Ishikawa (cell line): ENCODE measurements at regions not wholly inside any gene's neighbourhood (a gene's known extent, or its start where the extent isn't known, plus 50 kb on each side); places are given as distances from the start of the nearest gene placed in this dataset.
A peak's percentile ranks its signal among the peaks of the same experiment; 100 is the strongest.

Experiments
- CEBPB ChIP-seq: IDR thresholded peaks from 2 replicates; pipeline ENCODE4 v1.6.1; 2012
- CREB1 ChIP-seq: IDR thresholded peaks from 2 replicates; pipeline ENCODE4 v1.6.1; 2012; ENCODE audit warnings: low read depth
- EGR1 ChIP-seq: IDR thresholded peaks from 2 replicates; pipeline ENCODE4 v1.6.1; 2012
- EP300 ChIP-seq: IDR thresholded peaks from 2 replicates; pipeline ENCODE4 v1.6.1; 2012; ENCODE audit warnings: borderline replicate concordance
- FOXM1 ChIP-seq: IDR thresholded peaks from 2 replicates; pipeline ENCODE4 v1.6.1; 2012; ENCODE audit warnings: low read depth, borderline replicate concordance
- MAX ChIP-seq: IDR thresholded peaks from 2 replicates; pipeline ENCODE4 v1.6.1; 2012
- NFIC ChIP-seq: IDR thresholded peaks from 2 replicates; pipeline ENCODE4 v1.6.1; 2012
- RAD21 ChIP-seq: IDR thresholded peaks from 2 replicates; pipeline ENCODE4 v1.6.1; 2012; ENCODE audit warnings: low read depth
- REST ChIP-seq: IDR thresholded peaks from 2 replicates; pipeline ENCODE4 v1.6.1; 2012; ENCODE audit warnings: low read depth, mild to moderate bottlenecking
- TAF1 ChIP-seq: IDR thresholded peaks from 2 replicates; pipeline ENCODE4 v1.6.1; 2012; ENCODE audit warnings: low read depth, mild to moderate bottlenecking
- TCF12 ChIP-seq: IDR thresholded peaks from 2 replicates; pipeline ENCODE4 v1.6.1; 2012; ENCODE audit warnings: low read depth
- TEAD4 ChIP-seq: IDR thresholded peaks from 2 replicates; pipeline ENCODE4 v1.6.1; 2012
- USF1 ChIP-seq: IDR thresholded peaks from 2 replicates; pipeline ENCODE4 v1.6.1; 2012
- YY1 ChIP-seq: IDR thresholded peaks from 2 replicates; pipeline ENCODE4 v1.6.1; 2012; ENCODE audit warnings: low read depth
- ZBTB7A ChIP-seq: IDR thresholded peaks from 2 replicates; pipeline ENCODE4 v1.6.1; 2012; ENCODE audit warnings: low read depth

DNA sequence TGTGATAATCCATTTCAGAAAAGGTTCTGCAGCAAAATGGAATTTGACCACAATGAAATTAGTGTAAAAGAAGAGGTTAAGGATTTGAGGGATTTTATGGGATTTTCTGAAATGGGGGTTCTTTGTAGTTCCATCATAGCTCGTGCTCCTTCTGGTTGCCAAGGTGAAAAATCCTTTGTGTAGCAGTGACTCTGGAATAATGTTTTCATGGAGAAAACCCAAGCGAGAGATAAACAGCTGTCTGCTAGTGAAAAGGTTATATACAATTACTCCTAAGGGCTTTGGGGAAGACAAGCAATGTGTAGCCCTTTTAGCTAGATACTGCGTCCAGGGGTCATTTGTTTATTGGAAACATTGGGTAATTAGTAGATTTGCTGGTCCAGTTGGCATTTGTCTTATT lies 453.2 kb upstream of the DEPDC1 start:
- TF ChIP-seq USF1, result no peak
- no peak for TF ChIP-seq ZBTB7A
- no peak for TF ChIP-seq CREB1
- TF ChIP-seq RAD21, result no peak
- TF ChIP-seq YY1, result no peak
- no peak for TF ChIP-seq EP300
- TF ChIP-seq REST, result no peak
- TF ChIP-seq TEAD4, result no peak
- TF ChIP-seq FOXM1, result no peak
- no peak for TF ChIP-seq CEBPB
- no peak for TF ChIP-seq MAX
- TF ChIP-seq EGR1, result no peak
- no peak for TF ChIP-seq NFIC
- no peak for TF ChIP-seq TCF12
- no peak for TF ChIP-seq TAF1

DNA sequence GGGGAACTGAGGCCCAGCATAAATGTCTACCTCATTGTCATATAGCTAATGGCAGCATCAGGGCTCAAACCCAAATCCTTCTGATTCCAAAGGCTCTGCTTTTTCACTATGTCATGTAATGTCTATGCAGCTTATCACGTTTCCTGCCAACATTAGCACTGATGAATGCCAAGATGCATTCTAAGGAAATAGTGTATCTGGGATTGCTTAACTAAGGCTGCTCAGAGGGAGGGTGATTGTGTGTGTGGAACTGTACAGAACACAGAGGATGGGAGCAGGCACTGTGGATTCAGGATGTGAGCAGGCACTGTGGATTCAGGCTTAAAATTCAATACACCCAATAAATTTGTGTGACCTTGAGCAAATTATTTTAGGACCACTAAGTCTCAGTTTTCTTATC lies 456.4 kb upstream of the DEPDC1 start:
- no peak for TF ChIP-seq YY1
- no peak for TF ChIP-seq EGR1

GRCh38 chr1:68954841-68955240 lies 458.0 kb upstream of the DEPDC1 start:
- no peak for TF ChIP-seq YY1
- TF ChIP-seq MAX, result no peak
- TF ChIP-seq FOXM1, result no peak
- TF ChIP-seq EP300, result no peak
- TF ChIP-seq CEBPB, result no peak
- peak; percentile 59 for TF ChIP-seq USF1
- no peak for TF ChIP-seq RAD21
- TF ChIP-seq TEAD4, result no peak

DNA sequence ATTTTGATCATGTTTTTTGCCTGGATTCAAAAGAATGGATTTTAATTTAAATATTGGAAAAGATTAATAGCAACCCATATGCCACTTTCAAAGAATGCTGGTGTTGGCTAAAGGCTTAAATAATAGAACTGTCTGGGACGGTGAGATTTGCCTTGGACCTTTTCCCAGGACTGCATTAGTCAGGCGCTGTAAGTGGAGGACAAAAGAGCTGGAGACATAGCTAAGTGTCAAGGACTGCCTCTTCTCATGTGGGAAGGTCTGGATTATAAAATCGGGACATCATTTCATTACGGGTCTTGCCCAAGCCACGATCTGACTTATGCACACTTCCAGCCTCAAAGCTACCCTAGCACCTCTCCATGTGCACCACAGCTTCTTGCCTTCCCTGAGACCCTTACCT lies 458.5 kb upstream of the DEPDC1 start:
- no peak for TF ChIP-seq TEAD4
- TF ChIP-seq MAX, result no peak
- no peak for TF ChIP-seq CREB1
- no peak for TF ChIP-seq RAD21
- no peak for TF ChIP-seq NFIC
- no peak for TF ChIP-seq EP300
- no peak for TF ChIP-seq TCF12
- TF ChIP-seq FOXM1, result no peak
- no peak for TF ChIP-seq ZBTB7A
- TF ChIP-seq REST, result no peak
- no peak for TF ChIP-seq TAF1
- no peak for TF ChIP-seq YY1
- no peak for TF ChIP-seq EGR1
- TF ChIP-seq CEBPB, result no peak
- TF ChIP-seq USF1, result no peak

DNA sequence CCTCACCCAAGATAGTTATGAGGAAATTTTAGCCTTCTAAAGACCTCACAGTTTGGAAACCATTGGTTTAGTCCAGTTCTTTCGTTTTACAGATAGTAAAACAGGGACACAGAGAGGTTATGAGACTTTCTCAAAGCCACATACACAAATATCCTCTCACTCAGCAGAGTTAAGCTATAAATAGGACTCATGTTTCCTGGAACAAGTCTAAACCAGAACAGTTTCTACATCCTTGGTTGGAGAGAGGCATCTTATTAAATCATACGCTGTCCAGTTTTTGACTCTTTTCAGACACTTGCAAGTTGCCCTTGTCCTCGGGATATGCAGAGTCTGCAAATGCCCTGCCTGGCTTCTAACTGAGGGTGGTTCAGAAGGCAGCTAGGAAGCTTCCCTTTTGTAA lies 462.1 kb upstream of the DEPDC1 start:
- no peak for TF ChIP-seq EP300
- TF ChIP-seq USF1, result no peak
- no peak for TF ChIP-seq RAD21
- TF ChIP-seq TEAD4, result no peak
- TF ChIP-seq NFIC, result no peak
- TF ChIP-seq ZBTB7A, result no peak
- TF ChIP-seq EGR1, result no peak
- TF ChIP-seq YY1, result no peak
- no peak for TF ChIP-seq FOXM1
- TF ChIP-seq TCF12, result no peak
- TF ChIP-seq TAF1, result no peak
- TF ChIP-seq REST, result no peak
- TF ChIP-seq MAX, result no peak
- TF ChIP-seq CEBPB, result no peak
